GM19397 (cell line): ENCODE measurements at regions not wholly inside any gene's neighbourhood (a gene's known extent, or its start where the extent isn't known, plus 50 kb on each side); places are given as distances from the start of the nearest gene placed in this dataset.
"Not testable (repeated sequence)": the region's sequence is repeated elsewhere in the genome, so short reads cannot be mapped to it uniquely, and the experiment has no call there.

Experiments
- ATAC-seq: cut with Tn5 transposase; IDR thresholded peaks from one replicate; pipeline ENCODE4 v1.9.1; 2021; ENCODE audit warnings: mild to moderate bottlenecking, moderate library complexity; ENCODE audit not compliant: unreplicated experiment

- peak; percentile 81 for ATAC-seq
Measured at GRCh38 chr16:10312784-10313724, 72.8 kb upstream of the ATF7IP2 start.

- ATAC-seq: no peak
Measured at GRCh38 chr16:10314317-10314716, 71.5 kb upstream of the ATF7IP2 start.

GRCh38 chr16:10314811-10315210, 71.0 kb upstream of the ATF7IP2 start:
- no peak for ATAC-seq

- no peak for ATAC-seq
Measured at GRCh38 chr16:10317425-10318001, 68.3 kb upstream of the ATF7IP2 start.

- ATAC-seq: no peak
Measured at GRCh38 chr16:10318798-10319500, 66.9 kb upstream of the ATF7IP2 start.

GRCh38 chr16:10321407-10322387, 64.2 kb upstream of the ATF7IP2 start:
- no peak for ATAC-seq

GRCh38 chr16:10322723-10323527, 62.9 kb upstream of the ATF7IP2 start:
- no peak for ATAC-seq

GRCh38 chr16:10323528-10323869, 62.4 kb upstream of the ATF7IP2 start:
- no peak for ATAC-seq

GRCh38 chr16:10324210-10324609, 61.7 kb upstream of the ATF7IP2 start:
- ATAC-seq: no peak

GRCh38 chr16:10325783-10326543, 59.9 kb upstream of the ATF7IP2 start:
- no peak for ATAC-seq

- no peak for ATAC-seq
Measured at GRCh38 chr16:10326647-10327046, 59.2 kb upstream of the ATF7IP2 start.

- not testable (repeated sequence) for ATAC-seq
Measured at GRCh38 chr16:10328291-10328690, 57.6 kb upstream of the ATF7IP2 start.

- no peak for ATAC-seq
Measured at GRCh38 chr16:10332241-10332640, 53.6 kb upstream of the ATF7IP2 start.

GRCh38 chr16:10332775-10333174, 53.1 kb upstream of the ATF7IP2 start:
- no peak for ATAC-seq

- no peak for ATAC-seq
Measured at GRCh38 chr16:10333321-10334032, 52.4 kb upstream of the ATF7IP2 start.

GRCh38 chr16:10335681-10336080, 50.2 kb upstream of the ATF7IP2 start:
- no peak for ATAC-seq
